SU-DHL-6 (cell line): ENCODE measurements at regions not wholly inside any gene's neighbourhood (a gene's known extent, or its start where the extent isn't known, plus 50 kb on each side); places are given as distances from the start of the nearest gene placed in this dataset.

Experiments
- H2AFZ ChIP-seq: fragments of 200-600 bp; sonication (generic); 2 replicates; pipeline ENCODE4 v1.6.1; 2014; ENCODE audit warnings: low read depth, mild to moderate bottlenecking, moderate library complexity, mixed read lengths, antibody characterized with exemption, low read length; ENCODE audit not compliant: severe bottlenecking
- H3F3A ChIP-seq: fragments of 200-600 bp; shearing (Covaris generic); 2 replicates; pipeline ENCODE4 v1.6.0; 2016; ENCODE audit warnings: antibody characterized with exemption, mild to moderate bottlenecking; ENCODE audit not compliant: insufficient read depth
- H3K27ac ChIP-seq: fragments of 200-600 bp; sonication (generic); 2 replicates; pipeline ENCODE4 v1.5.1; 2016; ENCODE audit warnings: low read depth, mild to moderate bottlenecking, low read length, moderate library complexity, mixed read lengths
- H3K27me3 ChIP-seq: fragments of 200-600 bp; sonication (generic), shearing (Covaris generic); 2 replicates; pipeline ENCODE4 v1.6.0; 2014; ENCODE audit warnings: mild to moderate bottlenecking, low read length
- H3K36me3 ChIP-seq: fragments of 200-600 bp; sonication (generic); 2 replicates; pipeline ENCODE4 v1.6.1; 2014; ENCODE audit warnings: mild to moderate bottlenecking, low read length, mixed read lengths
- H3K4me2 ChIP-seq: fragments of 300-600, 200-600 bp; shearing (Covaris generic), sonication (generic); 2 replicates; pipeline ENCODE4 v1.6.0; 2014; ENCODE audit warnings: low read length, low read depth, mild to moderate bottlenecking; ENCODE audit not compliant: poor library complexity, severe bottlenecking
- H3K4me3 ChIP-seq: fragments of 200-600 bp; sonication (generic); 2 replicates; pipeline ENCODE4 v1.5.1; 2014; ENCODE audit warnings: antibody characterized with exemption, low read length, mild to moderate bottlenecking, mixed read lengths; ENCODE audit not compliant: insufficient read depth, poor library complexity, severe bottlenecking
- H3K79me2 ChIP-seq: fragments of 200-600 bp; sonication (generic); 2 replicates; pipeline ENCODE4 v1.6.1; 2014; ENCODE audit warnings: mild to moderate bottlenecking, low read length, moderate library complexity; ENCODE audit not compliant: insufficient read depth
- H3K9ac ChIP-seq: fragments of 200-600 bp; sonication (generic); 2 replicates; pipeline ENCODE4 v1.7.0; 2014; ENCODE audit warnings: mild to moderate bottlenecking, low read length
- H3K9me2 ChIP-seq: fragments of 200-600 bp; sonication (generic); replicated peaks from 2 replicates; pipeline ENCODE4 v1.6.1; 2014; ENCODE audit warnings: low read length; ENCODE audit not compliant: insufficient read depth
- H3K9me3 ChIP-seq: fragments of 200-600 bp; sonication (generic); 2 replicates; pipeline ENCODE4 v1.6.1; 2014; ENCODE audit warnings: low read length, mixed read lengths; ENCODE audit not compliant: insufficient read depth
- H4K20me1 ChIP-seq: fragments of 200-600 bp; sonication (generic); 2 replicates; pipeline ENCODE4 v1.6.1; 2014; ENCODE audit warnings: low read depth, mild to moderate bottlenecking, antibody characterized with exemption, low read length, moderate library complexity, mixed read lengths
- EZH2phosphoT487 ChIP-seq: fragments of 200-600 bp; sonication (generic), shearing (Covaris generic); conservative IDR thresholded peaks from 2 replicates; pipeline ENCODE4 v1.6.1; 2018; ENCODE audit warnings: mild to moderate bottlenecking, antibody characterized with exemption, low read length, moderate library complexity, mixed read lengths
- TF ChIP-seq, protein P1 (sequence below): fragments of 200-600 bp; sonication (generic); IDR thresholded peaks from one replicate; pipeline ENCODE4 v1.5.1; 2017; ENCODE audit warnings: antibody characterized with exemption, mild to moderate bottlenecking, low read length, moderate library complexity; ENCODE audit not compliant: insufficient read depth, poor library complexity, severe bottlenecking

DNA sequence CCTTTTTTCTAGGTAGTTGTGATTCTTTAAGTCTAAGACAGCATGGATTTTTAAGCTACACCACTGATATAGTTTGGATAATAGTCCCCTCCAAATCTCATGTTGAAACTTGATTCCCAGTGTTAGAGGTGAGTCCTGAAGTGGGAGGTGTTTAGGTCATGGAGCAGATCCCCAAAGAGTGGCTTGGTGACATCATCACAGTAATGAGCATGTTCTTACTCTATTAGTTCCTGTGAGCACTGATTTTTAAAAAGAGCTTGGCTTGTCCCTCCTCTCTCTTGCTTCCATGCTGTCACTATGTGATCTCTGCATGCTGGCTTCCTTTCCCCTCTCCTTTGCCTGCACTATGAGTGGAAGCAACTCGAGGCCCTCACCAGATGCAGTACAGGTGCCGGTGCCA, 115.5 kb downstream of the LEPR start:
- no peak overlapping the region for H3K9ac ChIP-seq
- no peaks in the 10 kb centered on the region for H4K20me1 ChIP-seq
- H3K4me2 ChIP-seq, result no peak overlapping the region
- no peaks in the 10 kb centered on the region for H3K36me3 ChIP-seq
- no peak overlapping the region for H3K27ac ChIP-seq
- TF ChIP-seq, protein P1, sequence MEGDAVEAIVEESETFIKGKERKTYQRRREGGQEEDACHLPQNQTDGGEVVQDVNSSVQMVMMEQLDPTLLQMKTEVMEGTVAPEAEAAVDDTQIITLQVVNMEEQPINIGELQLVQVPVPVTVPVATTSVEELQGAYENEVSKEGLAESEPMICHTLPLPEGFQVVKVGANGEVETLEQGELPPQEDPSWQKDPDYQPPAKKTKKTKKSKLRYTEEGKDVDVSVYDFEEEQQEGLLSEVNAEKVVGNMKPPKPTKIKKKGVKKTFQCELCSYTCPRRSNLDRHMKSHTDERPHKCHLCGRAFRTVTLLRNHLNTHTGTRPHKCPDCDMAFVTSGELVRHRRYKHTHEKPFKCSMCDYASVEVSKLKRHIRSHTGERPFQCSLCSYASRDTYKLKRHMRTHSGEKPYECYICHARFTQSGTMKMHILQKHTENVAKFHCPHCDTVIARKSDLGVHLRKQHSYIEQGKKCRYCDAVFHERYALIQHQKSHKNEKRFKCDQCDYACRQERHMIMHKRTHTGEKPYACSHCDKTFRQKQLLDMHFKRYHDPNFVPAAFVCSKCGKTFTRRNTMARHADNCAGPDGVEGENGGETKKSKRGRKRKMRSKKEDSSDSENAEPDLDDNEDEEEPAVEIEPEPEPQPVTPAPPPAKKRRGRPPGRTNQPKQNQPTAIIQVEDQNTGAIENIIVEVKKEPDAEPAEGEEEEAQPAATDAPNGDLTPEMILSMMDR, result no peak
- no peak for TF ChIP-seq EZH2phosphoT487
- H3K9me3 ChIP-seq, result no peaks in the 10 kb centered on the region
- no peak overlapping the region for H3K4me3 ChIP-seq
- no peaks in the 10 kb centered on the region for H3K79me2 ChIP-seq
- H2AFZ ChIP-seq, result no peak overlapping the region
- no peaks in the 10 kb centered on the region for H3K27me3 ChIP-seq
- no peaks in the 10 kb centered on the region for H3F3A ChIP-seq
- H3K9me2 ChIP-seq, result no peaks in the 10 kb centered on the region

DNA sequence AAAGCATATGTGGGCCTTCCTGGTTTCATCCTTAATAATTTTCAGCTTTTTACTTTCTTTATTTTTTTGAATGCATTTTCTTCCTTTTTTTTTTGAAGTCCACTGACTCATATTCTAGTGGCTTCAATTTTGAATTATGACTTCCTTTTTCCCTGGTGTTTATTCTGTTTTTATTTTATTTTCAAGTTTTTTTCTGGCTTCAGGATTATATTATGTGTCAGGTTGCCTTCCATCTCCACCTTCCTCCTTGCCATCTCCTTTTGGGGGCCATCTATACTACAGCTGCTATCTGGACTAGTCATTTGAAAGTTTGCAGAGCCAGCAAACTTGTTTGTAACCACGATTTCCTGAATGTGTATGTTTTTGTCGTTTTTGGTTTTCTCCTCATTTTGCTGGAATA, 117.6 kb downstream of the LEPR start:
- Histone ChIP-seq H3K4me2 (no peak overlapping the region), H3K9me2 (no peaks in the 10 kb centered on the region), H3K36me3 (no peaks in the 10 kb centered on the region), H3K27ac (no peak overlapping the region), H2AFZ (no peak overlapping the region), H3K79me2 (no peaks in the 10 kb centered on the region), H3K9ac (no peak overlapping the region), H3K9me3 (no peaks in the 10 kb centered on the region), H3K4me3 (no peak overlapping the region), H3F3A (no peaks in the 10 kb centered on the region), H3K27me3 (no peaks in the 10 kb centered on the region), H4K20me1 (no peaks in the 10 kb centered on the region)
- no peak for TF ChIP-seq EZH2phosphoT487
- TF ChIP-seq, protein P1, result no peak

DNA sequence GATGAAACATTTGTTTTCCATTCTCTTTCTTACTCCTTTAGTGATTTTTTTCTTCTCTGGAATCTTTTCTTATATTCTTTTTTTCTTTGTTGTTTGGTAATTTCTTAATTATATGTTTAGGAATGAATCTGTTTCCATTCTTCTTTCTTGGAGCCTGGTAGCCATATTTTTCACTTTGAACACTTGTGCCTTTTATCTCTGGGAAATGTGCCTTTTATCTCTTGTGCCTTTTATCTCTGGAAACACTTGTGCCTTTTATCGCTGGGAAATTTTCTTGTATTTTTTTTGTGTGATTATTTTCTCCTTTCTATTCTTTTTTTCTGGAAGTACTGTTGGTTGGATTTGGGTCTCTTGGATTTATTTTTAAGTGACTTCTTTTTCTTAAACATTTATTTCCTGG, 118.2 kb downstream of the LEPR start:
- TF ChIP-seq EZH2phosphoT487, result no peak
- TF ChIP-seq, protein P1, result no peak
- Histone ChIP-seq H3K27ac (no peak overlapping the region), H2AFZ (no peak overlapping the region), H3K27me3 (no peaks in the 10 kb centered on the region), H3K36me3 (no peaks in the 10 kb centered on the region), H3K4me3 (no peak overlapping the region), H3K79me2 (no peaks in the 10 kb centered on the region), H3K9ac (no peak overlapping the region), H3K9me3 (no peaks in the 10 kb centered on the region), H3K4me2 (no peak overlapping the region), H3K9me2 (no peaks in the 10 kb centered on the region), H3F3A (no peaks in the 10 kb centered on the region), H4K20me1 (no peaks in the 10 kb centered on the region)
